Left ventricle myocardium inferior (tissue), 1 donor: ENCODE measurements at regions not wholly inside any gene's neighbourhood (a gene's known extent, or its start where the extent isn't known, plus 50 kb on each side); places are given as distances from the start of the nearest gene placed in this dataset.

Source experiments
- DNase-seq: peaks from one replicate; pipeline ENCODE4 v3.0.0-alpha.2; 2020
- H3K27ac ChIP-seq: fragments of 200-600 bp; replicated peaks from 2 replicates; pipeline ENCODE4 v1.8.0; 2021
- H3K27me3 ChIP-seq: fragments of 200-600 bp; 2 replicates; pipeline ENCODE4 v1.8.0; 2021; ENCODE audit warnings: low read depth
- H3K36me3 ChIP-seq: fragments of 200-600 bp; 2 replicates; pipeline ENCODE4 v1.8.0; 2021
- H3K4me1 ChIP-seq: fragments of 200-600 bp; 2 replicates; pipeline ENCODE4 v1.8.0; 2021
- H3K4me3 ChIP-seq: fragments of 200-600 bp; 2 replicates; pipeline ENCODE4 v1.8.0; 2021; ENCODE audit warnings: mild to moderate bottlenecking, moderate library complexity
- H3K9me3 ChIP-seq: fragments of 200-600 bp; replicated peaks from 2 replicates; pipeline ENCODE4 v1.8.0; 2021
- CTCF ChIP-seq: fragments of 200-600 bp; IDR thresholded peaks from 2 replicates; pipeline ENCODE4 v1.8.0; 2021; ENCODE audit warnings: antibody characterized with exemption, mild to moderate bottlenecking, borderline replicate concordance
- intact Hi-C: fragments of 100-400 bp; cut with micrococcal nuclease; formaldehyde crosslinking; loops from one replicate; pipeline ENCODE4 v1.11.0; 2022
- donor health status: DM: no; HTN: yes; CAD: no; lungs with severe emphysema.

GRCh38 chr11:87971354-87971753 is 203.9 kb downstream of the RAB38 start:
- H3K4me3 ChIP-seq, result no peak overlapping the region
- no peaks in the 10 kb centered on the region for H3K36me3 ChIP-seq
- H3K27ac ChIP-seq, result no peak overlapping the region
- no peaks in the 10 kb centered on the region for H3K9me3 ChIP-seq
- H3K4me1 ChIP-seq, result no peaks in the 10 kb centered on the region
- no peak for DNase-seq
- H3K27me3 ChIP-seq, result peaks cover 6% of the 10 kb centered on the region
- intact Hi-C loops, result no loop called here
- TF ChIP-seq CTCF, result no peak

GRCh38 chr11:87970762-87971161 is 204.5 kb downstream of the RAB38 start:
- intact Hi-C loops, result no loop called here
- Histone ChIP-seq H3K9me3 (no peaks in the 10 kb centered on the region), H3K4me1 (no peaks in the 10 kb centered on the region), H3K36me3 (no peaks in the 10 kb centered on the region), H3K27me3 (peaks cover 6% of the 10 kb centered on the region), H3K4me3 (no peak overlapping the region), H3K27ac (no peak overlapping the region)
- no peak for DNase-seq
- TF ChIP-seq CTCF, result no peak

- Histone ChIP-seq H3K4me3 (no peak overlapping the region), H3K27ac (no peak overlapping the region), H3K4me1 (no peaks in the 10 kb centered on the region), H3K36me3 (no peaks in the 10 kb centered on the region), H3K27me3 (peaks cover 6% of the 10 kb centered on the region), H3K9me3 (no peaks in the 10 kb centered on the region)
- no peak for TF ChIP-seq CTCF
- DNase-seq, result no peak
- intact Hi-C loops, result no loop called here
Measured at GRCh38 chr11:87967459-87967858, 207.8 kb downstream of the RAB38 start.

- no peak overlapping the region for H3K4me3 ChIP-seq
- intact Hi-C loops, result no loop called here
- peaks cover 6% of the 10 kb centered on the region for H3K27me3 ChIP-seq
- no peak for DNase-seq
- H3K27ac ChIP-seq, result no peak overlapping the region
- H3K9me3 ChIP-seq, result no peaks in the 10 kb centered on the region
- no peak for TF ChIP-seq CTCF
- no peaks in the 10 kb centered on the region for H3K4me1 ChIP-seq
- no peaks in the 10 kb centered on the region for H3K36me3 ChIP-seq
Measured at GRCh38 chr11:87966694-87967093, 208.5 kb downstream of the RAB38 start.

- no peak overlapping the region for H3K27ac ChIP-seq
- intact Hi-C loops, result no loop called here
- no peak overlapping the region for H3K4me3 ChIP-seq
- no peaks in the 10 kb centered on the region for H3K36me3 ChIP-seq
- H3K4me1 ChIP-seq, result no peaks in the 10 kb centered on the region
- H3K27me3 ChIP-seq, result peaks cover 6% of the 10 kb centered on the region
- no peak for TF ChIP-seq CTCF
- DNase-seq, result no peak
- H3K9me3 ChIP-seq, result no peaks in the 10 kb centered on the region
Measured at GRCh38 chr11:87966216-87966615, 209.0 kb downstream of the RAB38 start.

- Histone ChIP-seq H3K27me3 (no peaks in the 10 kb centered on the region), H3K27ac (no peak overlapping the region), H3K4me3 (no peak overlapping the region), H3K9me3 (no peaks in the 10 kb centered on the region), H3K4me1 (no peaks in the 10 kb centered on the region), H3K36me3 (no peaks in the 10 kb centered on the region)
- DNase-seq, result no peak
- no peak for TF ChIP-seq CTCF
- intact Hi-C loops, result no loop called here
Measured at GRCh38 chr11:87961606-87962005, 213.6 kb downstream of the RAB38 start.
